Endothelial cell of umbilical vein (primary cell): ENCODE measurements at regions not wholly inside any gene's neighbourhood (a gene's known extent, or its start where the extent isn't known, plus 50 kb on each side); places are given as distances from the start of the nearest gene placed in this dataset.

Source experiments
- BruUV-seq: library from RNA; stranded (reverse); fragments of 400-500 nt; replicated peaks from 2 replicates; lab custom pipeline; 2021; lab: Mats Ljungman, UMichigan
- CTCF ChIA-PET: fragments of 300-600, 350-600 bp; sonication (Branson Sonifier 250); formaldehyde crosslinking; loops from one replicate; lab custom pipeline; 2021; ENCODE audit warnings: antibody characterized with exemption, inconsistent platforms; lab: Charles Lee
- POLR2A ChIA-PET: fragments of 300-600, 350-600 bp; sonication (Branson Sonifier 250); formaldehyde crosslinking; loops from one replicate; lab custom pipeline; 2021; ENCODE audit warnings: antibody characterized with exemption, inconsistent platforms; lab: Charles Lee
- DNase-seq: peaks from one replicate; pipeline ENCODE4 v3.0.0-alpha.2; 2011; ENCODE audit warnings: low read depth, low spot score
- FAIRE-seq: peaks from 2 replicates; lab custom pipeline; 2011; peaks lifted over from hg19 to GRCh38; lab: Jason Lieb, UNC
- H2AFZ ChIP-seq: 2 replicates; pipeline ENCODE4 v1.6.0; 2012; ENCODE audit warnings: low read depth, low read length, control low read depth, inconsistent platforms
- H3K27ac ChIP-seq: 2 replicates; pipeline ENCODE4 v1.5.1; 2011; ENCODE audit warnings: low read depth, mild to moderate bottlenecking, control low read depth, low read length, moderate library complexity; ENCODE audit not compliant: insufficient read depth
- H3K27me3 ChIP-seq, 2 experiments: 2 replicates each; pipeline versions ENCODE4 v1.6.0 to v1.6.1; 2011; ENCODE audit warnings: low read length in 2 of 2, mixed read lengths in 1 of 2; ENCODE audit not compliant: control insufficient read depth in 2 of 2, insufficient read depth in 2 of 2
- H3K36me3 ChIP-seq, 2 experiments: 2 replicates in 1 of 2; 3 replicates in 1 of 2; pipeline ENCODE4 v1.5.1; 2011; ENCODE audit warnings: low read length in 2 of 2, mild to moderate bottlenecking in 1 of 2, moderate library complexity in 1 of 2; ENCODE audit not compliant: control insufficient read depth in 2 of 2, insufficient read depth in 2 of 2; ENCODE audit errors: extremely low read depth in 1 of 2
- H3K4me1 ChIP-seq: 3 replicates; pipeline ENCODE4 v1.5.1; 2011; ENCODE audit warnings: mild to moderate bottlenecking, low read length; ENCODE audit not compliant: control insufficient read depth, insufficient read depth; ENCODE audit errors: extremely low read depth
- H3K4me2 ChIP-seq: 2 replicates; pipeline ENCODE4 v1.6.1; 2011; ENCODE audit warnings: low read length, control low read depth, mixed read lengths; ENCODE audit not compliant: insufficient read depth
- H3K4me3 ChIP-seq, 3 experiments: fragments of 200-600 bp in 1 of 3; sonication (generic), shearing (Covaris generic) in 1 of 3; replicated peaks in 1 of 3; 2 replicates each; pipeline ENCODE4 v1.5.1; 2011 to 2016; ENCODE audit warnings: control low read depth in 3 of 3, low read length in 3 of 3, mild to moderate bottlenecking in 2 of 3, inconsistent platforms in 1 of 3, low read depth in 1 of 3, moderate library complexity in 1 of 3; ENCODE audit not compliant: insufficient read depth in 1 of 3
- H3K79me2 ChIP-seq: 2 replicates; pipeline ENCODE4 v1.6.0; 2012; ENCODE audit warnings: low read length, inconsistent platforms; ENCODE audit not compliant: control insufficient read depth, insufficient read depth
- H3K9ac ChIP-seq: replicated peaks from 2 replicates; pipeline ENCODE3; 2011; ENCODE audit warnings: low read length, control low read depth; ENCODE audit not compliant: insufficient read depth; ENCODE audit errors: extremely low read depth
- H3K9me1 ChIP-seq: replicated peaks from 3 replicates; pipeline ENCODE4 v1.6.0; 2011; ENCODE audit warnings: mild to moderate bottlenecking, low read length; ENCODE audit not compliant: control insufficient read depth, insufficient read depth; ENCODE audit errors: extremely low read depth
- H3K9me3 ChIP-seq: replicated peaks from 2 replicates; pipeline ENCODE4 v1.5.1; 2012; ENCODE audit warnings: low read length, inconsistent platforms; ENCODE audit not compliant: control insufficient read depth, insufficient read depth
- H4K20me1 ChIP-seq: replicated peaks from 2 replicates; pipeline ENCODE3; 2011; ENCODE audit warnings: mild to moderate bottlenecking, low read length; ENCODE audit not compliant: control insufficient read depth, insufficient read depth; ENCODE audit errors: extremely low read depth
- CTCF ChIP-seq, 2 donors: IDR thresholded peaks; 1 replicate in 1 of 2; 2 replicates in 1 of 2; pipeline ENCODE4 v1.5.1; 2011; ENCODE audit warnings: low read length in 2 of 2, mild to moderate bottlenecking in 2 of 2, moderate library complexity in 2 of 2, control low read depth in 1 of 2, inconsistent platforms in 1 of 2, low read depth in 1 of 2; ENCODE audit not compliant: insufficient read depth in 1 of 2; ENCODE audit errors: extremely low read depth in 1 of 2
- EZH2 ChIP-seq: IDR thresholded peaks from 2 replicates; pipeline ENCODE4 v1.6.1; 2012; ENCODE audit warnings: borderline replicate concordance, low read depth, mild to moderate bottlenecking, moderate library complexity, low read length, inconsistent platforms; ENCODE audit not compliant: severe bottlenecking
- FOS ChIP-seq: IDR thresholded peaks from 2 replicates; pipeline ENCODE4 v1.6.1; 2011; ENCODE audit warnings: mild to moderate bottlenecking, low read length, moderate library complexity, borderline replicate concordance; ENCODE audit not compliant: insufficient read depth
- GATA2 ChIP-seq: IDR thresholded peaks from 2 replicates; pipeline ENCODE4 v1.7.0; 2011; ENCODE audit warnings: low read depth, mild to moderate bottlenecking, moderate library complexity, mixed read lengths, low read length; ENCODE audit not compliant: insufficient read length, insufficient read depth
- JUN ChIP-seq: IDR thresholded peaks from 2 replicates; pipeline ENCODE4 v1.6.1; 2011; ENCODE audit warnings: borderline replicate concordance, low read depth; ENCODE audit not compliant: insufficient read length, insufficient read depth
- MAX ChIP-seq: IDR thresholded peaks from 2 replicates; pipeline ENCODE4 v1.6.1; 2011; ENCODE audit not compliant: insufficient read depth, insufficient read length
- MYC ChIP-seq: IDR thresholded peaks from one replicate; pipeline ENCODE4 v1.6.1; 2011; ENCODE audit warnings: mild to moderate bottlenecking, low read depth, low read length
- POLR2A ChIP-seq: IDR thresholded peaks from 2 replicates; pipeline ENCODE4 v1.6.1; 2012; ENCODE audit warnings: low read depth, mild to moderate bottlenecking, control low read depth, low read length
- POLR2AphosphoS5 ChIP-seq: IDR thresholded peaks from 2 replicates; pipeline ENCODE4 v1.6.1; 2012; ENCODE audit warnings: low read depth, mild to moderate bottlenecking, control low read depth, low read length, moderate library complexity; ENCODE audit not compliant: insufficient read depth
- dilution Hi-C: fragments of 300-500 bp; cut with MboI; formaldehyde crosslinking; loops from one replicate; pipeline ENCODE4 v1.15.0; 2019; ENCODE audit warnings: low sequenced_read_pairs; ENCODE audit not compliant: extremely low pct_ligation_motif_present
- intact Hi-C: fragments of 100-400 bp; cut with micrococcal nuclease; formaldehyde crosslinking; loops from one replicate; pipeline ENCODE4 v1.10.0; 2022

GRCh38 chr2:83633423-83633822 lies 825.7 kb downstream of the SUCLG1 start:
- Histone ChIP-seq H3K4me2 (no peak overlapping the region), H4K20me1 (no peaks in the 10 kb centered on the region), H3K9me3 (no peaks in the 10 kb centered on the region), H3K79me2 (no peaks in the 10 kb centered on the region), H3K36me3 (no peaks in the 10 kb centered on the region), H2AFZ (no peak overlapping the region), H3K9me1 (no peaks in the 10 kb centered on the region), H3K4me1 (no peaks in the 10 kb centered on the region), H3K27ac (no peak overlapping the region), H3K27me3 (no peaks in the 10 kb centered on the region), H3K4me3 (no peak overlapping the region), H3K9ac (no peak overlapping the region)
- no peak for DNase-seq
- FAIRE-seq: no peak
- CTCF ChIA-PET: no interaction called here
- intact Hi-C loops: no loop called here
- POLR2A ChIA-PET: no interaction called here
- dilution Hi-C loops: no loop called here
- TF ChIP-seq MAX (no peak), MYC (no peak), JUN (no peak), POLR2AphosphoS5 (no peak), GATA2 (no peak), CTCF (IDR thresholded peaks at IDR 0.05; ENCODE audit: extremely low read depth in 1 of 2, insufficient read depth in 1 of 2, low read depth in 1 of 2, low read length in 2 of 2) (no peak), POLR2A (no peak), EZH2 (no peak), FOS (no peak)
- BruUV-seq: no TSS peak
